ENCODE measurements at regions not wholly inside any gene's neighbourhood (a gene's known extent, or its start where the extent isn't known, plus 50 kb on each side); places are given as distances from the start of the nearest gene placed in this dataset.

DNA sequence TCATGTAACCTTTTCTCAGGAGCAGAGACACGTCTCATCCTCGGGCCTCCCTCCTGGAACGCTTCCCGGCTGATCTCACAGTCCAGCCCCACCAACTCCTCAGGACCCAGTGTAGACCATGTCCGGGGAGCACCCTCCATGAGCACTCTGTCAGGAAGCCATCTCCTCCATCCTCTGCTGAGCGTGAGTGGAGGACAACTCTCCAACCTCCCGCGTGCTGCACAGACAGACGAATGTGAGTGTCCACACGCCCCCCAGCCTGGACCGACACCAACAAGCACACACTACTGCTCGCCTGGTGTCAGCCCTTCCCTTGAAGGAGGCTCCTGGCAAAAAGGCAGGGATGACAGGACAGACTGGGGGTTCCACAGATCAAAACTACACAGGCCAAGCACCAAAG is 86.6 kb downstream of the SHANK2 start:
- no peak overlapping the region for H3K4me3 ChIP-seq (ENCODE audit: low read depth, low read length)
- H3K27ac ChIP-seq (ENCODE audit: extremely low read depth, low read depth, low read length): no peak overlapping the region
- no peaks in the 10 kb centered on the region for H3K9me3 ChIP-seq (ENCODE audit: control insufficient read depth, insufficient read depth, low read depth, low read length)
- ChIA-PET POLR2A (no interaction called here), CTCF (no interaction called here)
- TF ChIP-seq ZNF37A (tag by site-specific recombination; IDR thresholded peaks at IDR 0.05) (no peak), ZBTB21 (tag by site-specific recombination; IDR thresholded peaks at IDR 0.05) (no peak), ZNF416 (tag by site-specific recombination; IDR thresholded peaks at IDR 0.05) (no peak), ZNF16 (tag by site-specific recombination; IDR thresholded peaks at IDR 0.05; ENCODE audit: low read depth) (no peak), GLIS1 (tag by site-specific recombination; IDR thresholded peaks at IDR 0.05) (no peak), ZNF629 (tag by site-specific recombination; IDR thresholded peaks at IDR 0.05) (no peak), ZNF548 (tag by site-specific recombination; IDR thresholded peaks at IDR 0.05) (no peak), ZNF514 (tag by site-specific recombination; IDR thresholded peaks at IDR 0.05) (no peak), ZNF768 (tag by site-specific recombination; IDR thresholded peaks at IDR 0.05) (no peak), ZNF140 (tag by site-specific recombination; IDR thresholded peaks at IDR 0.05) (no peak), ZNF133 (tag by site-specific recombination; IDR thresholded peaks at IDR 0.05) (no peak), PRDM1 (tag by site-specific recombination; IDR thresholded peaks at IDR 0.05) (no peak), ZNF549 (tag by site-specific recombination; IDR thresholded peaks at IDR 0.05) (no peak), ZFP37 (tag by site-specific recombination; IDR thresholded peaks at IDR 0.05) (no peak), ZFP3 (tag by site-specific recombination; IDR thresholded peaks at IDR 0.05; ENCODE audit: low read depth) (no peak)
- TF ChIP-seq, protein P1, sequence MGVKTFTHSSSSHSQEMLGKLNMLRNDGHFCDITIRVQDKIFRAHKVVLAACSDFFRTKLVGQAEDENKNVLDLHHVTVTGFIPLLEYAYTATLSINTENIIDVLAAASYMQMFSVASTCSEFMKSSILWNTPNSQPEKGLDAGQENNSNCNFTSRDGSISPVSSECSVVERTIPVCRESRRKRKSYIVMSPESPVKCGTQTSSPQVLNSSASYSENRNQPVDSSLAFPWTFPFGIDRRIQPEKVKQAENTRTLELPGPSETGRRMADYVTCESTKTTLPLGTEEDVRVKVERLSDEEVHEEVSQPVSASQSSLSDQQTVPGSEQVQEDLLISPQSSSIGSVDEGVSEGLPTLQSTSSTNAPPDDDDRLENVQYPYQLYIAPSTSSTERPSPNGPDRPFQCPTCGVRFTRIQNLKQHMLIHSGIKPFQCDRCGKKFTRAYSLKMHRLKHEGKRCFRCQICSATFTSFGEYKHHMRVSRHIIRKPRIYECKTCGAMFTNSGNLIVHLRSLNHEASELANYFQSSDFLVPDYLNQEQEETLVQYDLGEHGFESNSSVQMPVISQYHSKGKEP (tag by site-specific recombination; IDR thresholded peaks at IDR 0.05): no peak
- TF ChIP-seq, protein P2, sequence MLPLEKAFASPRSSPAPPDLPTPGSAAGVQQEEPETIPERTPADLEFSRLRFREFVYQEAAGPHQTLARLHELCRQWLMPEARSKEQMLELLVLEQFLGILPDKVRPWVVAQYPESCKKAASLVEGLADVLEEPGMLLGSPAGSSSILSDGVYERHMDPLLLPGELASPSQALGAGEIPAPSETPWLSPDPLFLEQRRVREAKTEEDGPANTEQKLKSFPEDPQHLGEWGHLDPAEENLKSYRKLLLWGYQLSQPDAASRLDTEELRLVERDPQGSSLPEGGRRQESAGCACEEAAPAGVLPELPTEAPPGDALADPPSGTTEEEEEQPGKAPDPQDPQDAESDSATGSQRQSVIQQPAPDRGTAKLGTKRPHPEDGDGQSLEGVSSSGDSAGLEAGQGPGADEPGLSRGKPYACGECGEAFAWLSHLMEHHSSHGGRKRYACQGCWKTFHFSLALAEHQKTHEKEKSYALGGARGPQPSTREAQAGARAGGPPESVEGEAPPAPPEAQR (tag by site-specific recombination; IDR thresholded peaks at IDR 0.05): no peak
- TF ChIP-seq, protein P3, sequence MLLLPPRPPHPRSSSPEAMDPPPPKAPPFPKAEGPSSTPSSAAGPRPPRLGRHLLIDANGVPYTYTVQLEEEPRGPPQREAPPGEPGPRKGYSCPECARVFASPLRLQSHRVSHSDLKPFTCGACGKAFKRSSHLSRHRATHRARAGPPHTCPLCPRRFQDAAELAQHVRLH (tag by site-specific recombination; IDR thresholded peaks at IDR 0.05): no peak
- TF ChIP-seq, protein P4, sequence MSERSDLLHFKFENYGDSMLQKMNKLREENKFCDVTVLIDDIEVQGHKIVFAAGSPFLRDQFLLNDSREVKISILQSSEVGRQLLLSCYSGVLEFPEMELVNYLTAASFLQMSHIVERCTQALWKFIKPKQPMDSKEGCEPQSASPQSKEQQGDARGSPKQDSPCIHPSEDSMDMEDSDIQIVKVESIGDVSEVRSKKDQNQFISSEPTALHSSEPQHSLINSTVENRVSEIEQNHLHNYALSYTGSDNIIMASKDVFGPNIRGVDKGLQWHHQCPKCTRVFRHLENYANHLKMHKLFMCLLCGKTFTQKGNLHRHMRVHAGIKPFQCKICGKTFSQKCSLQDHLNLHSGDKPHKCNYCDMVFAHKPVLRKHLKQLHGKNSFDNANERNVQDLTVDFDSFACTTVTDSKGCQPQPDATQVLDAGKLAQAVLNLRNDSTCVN (tag by site-specific recombination; optimal IDR thresholded peaks at IDR 0.05): no peak
- H3K36me3 ChIP-seq (ENCODE audit: control insufficient read depth in 2 of 2, insufficient read depth in 1 of 2, low read length in 2 of 2): no peaks in the 10 kb centered on the region
- no peaks in the 10 kb centered on the region for H3K4me1 ChIP-seq (ENCODE audit: control insufficient read depth, insufficient read depth, low read length)

DNA sequence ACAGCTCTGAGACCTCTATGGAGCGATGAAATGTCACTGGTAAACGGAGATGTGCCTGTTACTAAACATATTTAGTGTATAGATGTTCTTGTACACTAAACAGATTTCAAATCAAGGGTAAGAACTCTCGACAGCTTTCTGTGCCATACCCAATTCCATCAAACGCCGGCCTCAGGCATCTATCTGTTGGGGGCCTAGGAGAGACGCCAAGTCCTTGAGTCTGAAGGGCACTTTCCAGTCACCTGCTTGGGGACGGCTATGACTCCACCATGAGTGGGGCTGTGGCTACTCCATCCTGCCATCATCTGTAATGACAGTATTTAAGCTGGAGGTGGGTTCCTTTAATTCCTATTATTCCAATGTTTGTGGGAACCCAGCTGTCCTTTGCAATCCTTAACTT is 87.8 kb downstream of the SHANK2 start:
- no peaks in the 10 kb centered on the region for H3K36me3 ChIP-seq (ENCODE audit: control insufficient read depth in 2 of 2, insufficient read depth in 1 of 2, low read length in 2 of 2)
- TF ChIP-seq ZNF112 (tag by site-specific recombination; IDR thresholded peaks at IDR 0.05): no peak
- TF ChIP-seq ZNF169 (tag by site-specific recombination; IDR thresholded peaks at IDR 0.05): no peak
- TF ChIP-seq ZBTB7A (tag by site-specific recombination; IDR thresholded peaks at IDR 0.05; ENCODE audit: low read depth): no peak
- TF ChIP-seq ZNF354C (tag by site-specific recombination; IDR thresholded peaks at IDR 0.05; ENCODE audit: borderline replicate concordance, low read depth): no peak
- no peak for TF ChIP-seq ZNF423 (tag by site-specific recombination; IDR thresholded peaks at IDR 0.05)
- TF ChIP-seq SETDB1 (IDR thresholded peaks at IDR 0.05; ENCODE audit: insufficient read length, low read length): no peak
- no peak for TF ChIP-seq ZNF510 (tag by site-specific recombination; IDR thresholded peaks at IDR 0.05; ENCODE audit: insufficient replicate concordance)
- TF ChIP-seq ZBTB8A (tag by site-specific recombination; IDR thresholded peaks at IDR 0.05): no peak
- H3K27ac ChIP-seq (ENCODE audit: extremely low read depth, low read depth, low read length): no peak overlapping the region
- no peak overlapping the region for H3K4me3 ChIP-seq (ENCODE audit: low read depth, low read length)
- ChIA-PET POLR2A (interaction anchor here (0.7 kb wide), 1 partner anchor 477 kb away, joined by 3 read pairs; no protein-coding TSS in a partner anchor), CTCF (no interaction called here)
- H3K9me3 ChIP-seq (ENCODE audit: control insufficient read depth, insufficient read depth, low read depth, low read length): no peaks in the 10 kb centered on the region
- H3K4me1 ChIP-seq (ENCODE audit: control insufficient read depth, insufficient read depth, low read length): no peaks in the 10 kb centered on the region

Measured in HEK293 (cell line).